ENCODE measurements at regions not wholly inside any gene's neighbourhood (a gene's known extent, or its start where the extent isn't known, plus 50 kb on each side); places are given as distances from the start of the nearest gene placed in this dataset.
A peak's percentile ranks its signal among the peaks of the same experiment; 100 is the strongest.

GRCh38 chr11:69231466-69232018 lies 62.4 kb upstream of the MYEOV start:
- no peaks in the 10 kb centered on the region for H3K4me1 Mint-ChIP-seq (ENCODE audit: low read depth)

DNA sequence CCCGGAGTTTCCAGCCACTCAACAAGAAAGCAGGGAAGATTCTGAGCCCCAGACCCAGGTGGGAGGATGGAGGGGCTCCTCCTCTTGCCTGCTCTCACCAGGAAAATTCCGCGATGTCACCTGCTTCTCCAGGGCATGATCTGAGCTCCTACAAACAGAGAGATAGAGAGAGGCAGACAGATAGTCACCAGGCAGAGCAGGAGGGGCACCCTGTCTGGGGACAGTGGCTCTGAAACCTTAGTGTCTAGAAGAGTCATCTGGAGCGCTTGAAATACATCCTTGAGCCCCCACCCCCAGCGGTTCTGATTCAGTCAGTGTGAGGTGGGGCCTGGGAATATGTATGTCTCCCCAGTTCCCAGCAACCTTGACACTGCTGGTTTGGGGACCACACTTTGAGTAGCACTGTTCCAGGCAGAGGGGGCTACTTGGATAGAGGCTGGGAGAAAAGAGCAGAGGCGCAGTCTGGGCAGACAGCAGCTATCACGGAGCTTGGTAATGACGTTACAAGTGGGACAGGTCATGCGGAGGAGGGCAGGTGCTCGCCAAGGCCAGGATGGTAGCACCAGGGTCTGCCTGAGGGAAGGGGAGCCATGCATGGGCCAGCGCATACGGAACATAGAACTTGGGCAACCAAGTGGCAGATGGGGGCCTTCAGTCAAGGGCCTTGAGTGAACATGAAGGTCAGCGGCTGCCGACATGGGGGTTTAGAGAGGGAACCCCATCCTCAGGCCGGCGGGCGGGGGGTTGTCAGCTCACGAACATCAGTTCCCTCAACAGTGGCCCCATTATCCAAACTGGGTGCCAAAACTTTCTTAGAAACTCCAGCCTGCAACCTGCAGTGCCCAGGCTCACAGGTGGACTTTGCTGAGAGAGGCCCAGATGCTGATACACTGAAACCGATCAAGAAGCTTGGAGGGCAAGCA lies 60.9 kb upstream of the MYEOV start:
- no peaks in the 10 kb centered on the region for H3K4me1 Mint-ChIP-seq (ENCODE audit: low read depth)
- peaks cover 5% of the 10 kb centered on the region for H3K27me3 Mint-ChIP-seq (ENCODE audit: low read depth)
- no peak overlapping the region for H3K27ac Mint-ChIP-seq
- no peaks in the 10 kb centered on the region for H3K36me3 Mint-ChIP-seq (ENCODE audit: low read depth)
- DNase-seq (ENCODE audit: low spot score): no peak
- no peaks in the 10 kb centered on the region for H3K9me3 Mint-ChIP-seq
- no peak overlapping the region for H3K4me3 Mint-ChIP-seq

More at GRCh38 chr11:69231466-69232018, 62.4 kb upstream of the MYEOV start:
- no peak for DNase-seq (ENCODE audit: low spot score)
- peaks cover 10% of the 10 kb centered on the region for H3K27me3 Mint-ChIP-seq (ENCODE audit: low read depth)
- H3K36me3 Mint-ChIP-seq (ENCODE audit: low read depth): no peaks in the 10 kb centered on the region
- no peaks in the 10 kb centered on the region for H3K9me3 Mint-ChIP-seq
- H3K27ac Mint-ChIP-seq: no peak overlapping the region
- no peak overlapping the region for H3K4me3 Mint-ChIP-seq

- Mint-ChIP-seq H3K27me3 (ENCODE audit: low read depth) (peaks cover 5% of the 10 kb centered on the region), H3K36me3 (ENCODE audit: low read depth) (no peaks in the 10 kb centered on the region), H3K27ac (no peak overlapping the region), H3K4me1 (ENCODE audit: low read depth) (no peaks in the 10 kb centered on the region), H3K9me3 (no peaks in the 10 kb centered on the region), H3K4me3 (no peak overlapping the region)
- no peak for DNase-seq (ENCODE audit: low spot score)
Measured at GRCh38 chr11:69233744-69234570, 60.0 kb upstream of the MYEOV start.

GRCh38 chr11:69234740-69235710 lies 58.9 kb upstream of the MYEOV start:
- no peak overlapping the region for H3K4me3 Mint-ChIP-seq
- no peaks in the 10 kb centered on the region for H3K9me3 Mint-ChIP-seq
- DNase-seq (ENCODE audit: low spot score): no peak
- peaks cover 5% of the 10 kb centered on the region for H3K27me3 Mint-ChIP-seq (ENCODE audit: low read depth)
- no peaks in the 10 kb centered on the region for H3K4me1 Mint-ChIP-seq (ENCODE audit: low read depth)
- no peaks in the 10 kb centered on the region for H3K36me3 Mint-ChIP-seq (ENCODE audit: low read depth)
- H3K27ac Mint-ChIP-seq: no peak overlapping the region

DNA sequence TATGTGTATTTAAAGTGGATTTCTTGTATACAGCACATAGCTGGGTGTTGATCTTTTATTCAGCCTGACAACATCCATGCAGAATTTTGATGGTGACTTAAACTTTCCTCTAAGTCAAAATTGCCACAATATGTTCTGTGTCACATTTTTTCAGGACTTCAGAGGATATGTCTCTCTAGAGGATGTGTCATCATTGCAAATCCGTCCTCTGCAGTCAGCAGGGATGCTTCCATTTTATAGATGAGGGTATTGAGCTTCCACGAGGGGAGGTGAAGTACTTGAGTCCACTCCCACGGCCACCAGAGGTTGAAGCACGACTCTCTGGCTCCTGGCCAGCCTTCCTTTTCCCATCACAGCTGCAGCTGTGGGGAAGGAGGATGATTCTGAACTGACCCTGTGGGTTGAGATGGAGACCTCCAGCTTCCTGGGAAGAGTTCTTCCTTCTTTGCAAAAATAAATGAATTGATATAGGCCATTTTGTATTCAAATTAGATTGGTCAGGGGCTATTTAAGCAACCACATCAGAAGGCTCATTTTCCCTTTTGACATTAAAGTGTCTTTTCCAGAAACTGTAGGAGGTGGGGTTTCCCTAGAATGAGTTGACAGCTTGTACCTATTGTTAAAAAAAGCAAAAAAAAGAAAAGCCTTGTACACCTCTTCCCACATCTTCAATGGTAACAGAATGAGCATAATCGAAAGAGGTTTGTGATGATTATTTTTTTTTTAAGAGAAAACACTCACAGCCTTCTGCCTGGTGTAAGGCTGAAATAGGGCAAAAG lies 55.2 kb upstream of the MYEOV start:
- no peak overlapping the region for H3K4me3 Mint-ChIP-seq
- no peak overlapping the region for H3K27ac Mint-ChIP-seq
- peak; percentile 23 for DNase-seq (ENCODE audit: low spot score)
- H3K27me3 Mint-ChIP-seq (ENCODE audit: low read depth): peaks cover 5% of the 10 kb centered on the region
- peaks cover 1% of the 10 kb centered on the region for H3K36me3 Mint-ChIP-seq (ENCODE audit: low read depth)
- H3K4me1 Mint-ChIP-seq (ENCODE audit: low read depth): peaks cover 8% of the 10 kb centered on the region
- H3K9me3 Mint-ChIP-seq: no peaks in the 10 kb centered on the region

GRCh38 chr11:69239641-69240040 lies 54.3 kb upstream of the MYEOV start:
- H3K27me3 Mint-ChIP-seq (ENCODE audit: low read depth): peaks cover 5% of the 10 kb centered on the region
- peaks cover 8% of the 10 kb centered on the region for H3K4me1 Mint-ChIP-seq (ENCODE audit: low read depth)
- H3K9me3 Mint-ChIP-seq: no peaks in the 10 kb centered on the region
- no peak overlapping the region for H3K4me3 Mint-ChIP-seq
- no peak overlapping the region for H3K27ac Mint-ChIP-seq
- DNase-seq (ENCODE audit: low spot score): no peak
- peaks cover 1% of the 10 kb centered on the region for H3K36me3 Mint-ChIP-seq (ENCODE audit: low read depth)

DNA sequence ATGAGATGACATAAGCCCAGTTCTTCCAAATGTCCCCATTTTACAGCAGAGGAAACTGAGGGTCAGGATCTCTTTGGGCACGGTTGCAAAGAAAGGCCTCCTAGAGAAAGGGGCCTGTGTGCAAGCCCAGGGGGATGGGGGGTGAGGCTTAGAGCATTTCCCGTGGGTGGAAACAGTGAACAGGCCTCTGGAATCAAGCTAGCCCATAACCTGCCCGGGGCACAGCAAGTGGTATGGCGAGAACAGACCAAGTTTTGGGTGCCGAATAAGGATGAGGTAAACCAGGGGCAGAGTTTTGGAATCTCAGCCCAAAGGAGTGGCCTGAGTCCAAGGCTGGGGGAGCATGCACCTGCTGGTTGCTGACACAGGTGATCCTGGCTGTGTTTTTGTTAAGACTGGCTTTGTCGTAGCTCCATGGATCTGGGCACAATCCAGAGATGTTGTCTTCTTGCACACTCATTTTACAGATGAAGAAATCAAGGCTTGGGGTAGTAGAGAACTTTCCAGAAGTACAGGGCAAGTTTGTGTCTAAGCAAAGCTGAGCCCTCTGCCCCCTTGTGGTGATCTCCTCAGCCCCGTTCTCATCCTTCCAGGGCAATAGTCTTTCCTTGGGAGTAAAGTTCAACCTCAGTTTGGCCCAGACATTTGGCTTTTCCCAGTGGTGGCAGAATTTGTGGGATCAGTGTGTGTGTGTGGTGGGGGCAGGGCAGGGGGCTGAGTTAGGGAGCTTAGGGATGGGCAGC lies 53.5 kb upstream of the MYEOV start:
- Mint-ChIP-seq H3K4me3 (no peak overlapping the region), H3K27me3 (ENCODE audit: low read depth) (peaks cover 5% of the 10 kb centered on the region), H3K4me1 (ENCODE audit: low read depth) (peaks cover 8% of the 10 kb centered on the region), H3K36me3 (ENCODE audit: low read depth) (peaks cover 1% of the 10 kb centered on the region), H3K9me3 (no peaks in the 10 kb centered on the region), H3K27ac (no peak overlapping the region)
- DNase-seq (ENCODE audit: low spot score): no peak

DNA sequence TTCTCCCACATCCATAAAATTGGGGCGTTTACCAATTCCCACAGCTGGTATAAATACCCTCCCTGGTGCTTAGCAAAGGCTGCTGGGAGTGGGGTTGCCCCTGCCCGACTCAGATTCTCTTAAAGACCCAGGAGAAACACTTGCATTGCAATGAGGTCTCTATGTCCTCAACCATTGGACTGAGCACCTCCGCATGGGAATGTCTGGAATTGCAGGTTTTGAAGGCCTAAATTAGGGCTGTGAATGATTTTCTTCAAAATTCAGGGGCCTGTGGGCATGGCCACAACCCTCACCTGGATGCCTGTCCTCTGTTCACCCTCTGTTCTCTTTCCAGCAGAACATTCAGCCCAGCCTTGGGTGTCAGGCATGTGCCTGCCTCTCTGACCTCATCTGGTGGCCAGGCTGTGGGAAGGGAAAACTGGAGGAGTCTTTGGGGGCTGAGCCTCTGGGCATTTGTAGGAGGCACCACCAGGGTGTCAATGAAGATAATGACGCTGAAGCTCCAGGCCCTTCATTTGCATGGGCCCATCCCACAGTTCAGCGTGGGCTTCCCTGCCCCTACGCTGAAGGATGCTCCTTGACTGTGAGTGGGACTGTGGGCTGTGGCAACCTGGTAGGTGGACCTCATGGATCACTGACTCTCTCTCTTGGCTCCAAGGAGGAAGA lies 52.7 kb upstream of the MYEOV start:
- DNase-seq (ENCODE audit: low spot score): no peak
- H3K4me1 Mint-ChIP-seq (ENCODE audit: low read depth): peaks cover 8% of the 10 kb centered on the region
- H3K9me3 Mint-ChIP-seq: no peaks in the 10 kb centered on the region
- no peak overlapping the region for H3K27ac Mint-ChIP-seq
- peaks cover 5% of the 10 kb centered on the region for H3K27me3 Mint-ChIP-seq (ENCODE audit: low read depth)
- no peak overlapping the region for H3K4me3 Mint-ChIP-seq
- peaks cover 1% of the 10 kb centered on the region for H3K36me3 Mint-ChIP-seq (ENCODE audit: low read depth)

GRCh38 chr11:69241844-69242243 lies 52.1 kb upstream of the MYEOV start:
- peaks cover 1% of the 10 kb centered on the region for H3K36me3 Mint-ChIP-seq (ENCODE audit: low read depth)
- no peaks in the 10 kb centered on the region for H3K9me3 Mint-ChIP-seq
- peak overlapping the region; percentile 22 for H3K27ac Mint-ChIP-seq
- peaks cover 8% of the 10 kb centered on the region for H3K4me1 Mint-ChIP-seq (ENCODE audit: low read depth)
- no peak for DNase-seq (ENCODE audit: low spot score)
- no peak overlapping the region for H3K4me3 Mint-ChIP-seq
- H3K27me3 Mint-ChIP-seq (ENCODE audit: low read depth): peaks cover under 1% of the 10 kb centered on the region

GRCh38 chr11:69242266-69242920 lies 51.6 kb upstream of the MYEOV start:
- DNase-seq (ENCODE audit: low spot score): no peak
- Mint-ChIP-seq H3K36me3 (ENCODE audit: low read depth) (peaks cover 1% of the 10 kb centered on the region), H3K4me3 (no peak overlapping the region), H3K4me1 (ENCODE audit: low read depth) (peaks cover 8% of the 10 kb centered on the region), H3K27ac (peak overlapping the region; percentile 22), H3K9me3 (no peaks in the 10 kb centered on the region), H3K27me3 (ENCODE audit: low read depth) (no peaks in the 10 kb centered on the region)

DNA sequence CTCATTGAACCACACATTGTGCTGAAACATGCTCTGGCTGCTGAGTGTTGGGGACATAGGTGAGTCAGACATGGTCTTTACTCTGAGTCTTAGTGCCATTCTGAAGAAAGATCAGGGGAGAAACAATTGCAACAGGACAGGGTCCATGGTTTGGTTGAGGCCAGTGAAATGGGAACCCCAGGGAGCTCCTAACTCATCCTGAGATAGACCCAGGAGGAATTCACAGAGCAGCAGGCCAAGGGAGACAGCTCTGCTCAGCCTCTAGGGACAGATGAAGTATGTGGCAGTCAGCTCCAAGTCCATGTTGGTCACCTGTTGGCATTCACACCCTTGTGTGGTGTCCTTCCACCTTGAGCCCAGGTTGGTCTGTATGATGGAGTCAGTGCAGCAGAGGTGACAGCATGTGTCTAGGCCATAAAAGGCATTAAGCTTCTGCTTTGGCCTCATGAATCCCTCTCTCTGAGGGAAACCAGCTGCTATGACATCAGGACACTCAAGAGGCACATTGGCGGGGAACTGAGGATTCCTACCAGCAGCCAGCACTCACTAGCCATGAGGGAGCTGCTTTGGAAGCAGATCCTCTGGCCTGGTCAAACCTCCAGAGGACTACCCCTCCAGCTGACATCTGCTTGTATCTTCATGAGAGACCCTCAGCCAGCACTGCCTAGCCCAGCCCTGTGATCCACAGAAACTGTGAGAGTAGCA lies 50.3 kb upstream of the MYEOV start:
- H3K27me3 Mint-ChIP-seq (ENCODE audit: low read depth): no peaks in the 10 kb centered on the region
- peaks cover 8% of the 10 kb centered on the region for H3K4me1 Mint-ChIP-seq (ENCODE audit: low read depth)
- no peak for DNase-seq (ENCODE audit: low spot score)
- H3K9me3 Mint-ChIP-seq: no peaks in the 10 kb centered on the region
- H3K27ac Mint-ChIP-seq: no peak overlapping the region
- H3K36me3 Mint-ChIP-seq (ENCODE audit: low read depth): peaks cover 1% of the 10 kb centered on the region
- H3K4me3 Mint-ChIP-seq: no peak overlapping the region
